ENCODE measurements at regions not wholly inside any gene's neighbourhood (a gene's known extent, or its start where the extent isn't known, plus 50 kb on each side); places are given as distances from the start of the nearest gene placed in this dataset.

GRCh38 chr15:29456964-29457363 is 187.3 kb upstream of the NSMCE3 start:
- Histone ChIP-seq H3K27me3 (no peaks in the 10 kb centered on the region), H3K4me3 (no peak overlapping the region), H3K4me1 (ENCODE audit: insufficient read depth) (no peaks in the 10 kb centered on the region), H3K36me3 (no peaks in the 10 kb centered on the region), H3K27ac (no peak overlapping the region), H3K9me3 (no peaks in the 10 kb centered on the region)
- DNase-seq: no peak
- 75 to 83% (median 81%) methylated on average over 8 of the region's 8 CpGs for WGBS, 3 donors
- TF ChIP-seq POLR2A (IDR thresholded peaks at IDR 0.05): no peak
- no peak for TF ChIP-seq CTCF (IDR thresholded peaks at IDR 0.05)
- TF ChIP-seq EP300 (IDR thresholded peaks at IDR 0.05): no peak
- intact Hi-C loops (cut with DNase I): no loop called here

- WGBS, 3 donors: 79 to 91% (median 82%) methylated on average over 4 of the region's 4 CpGs
- no peak overlapping the region for H3K4me3 ChIP-seq
- H3K27ac ChIP-seq: no peak overlapping the region
- TF ChIP-seq CTCF (IDR thresholded peaks at IDR 0.05): no peak
- TF ChIP-seq POLR2A (IDR thresholded peaks at IDR 0.05): no peak
- no peaks in the 10 kb centered on the region for H3K36me3 ChIP-seq
- H3K9me3 ChIP-seq: no peaks in the 10 kb centered on the region
- H3K4me1 ChIP-seq (ENCODE audit: insufficient read depth): no peaks in the 10 kb centered on the region
- H3K27me3 ChIP-seq: no peaks in the 10 kb centered on the region
- DNase-seq: no peak
- intact Hi-C loops (cut with DNase I): no loop called here
Measured at GRCh38 chr15:29456255-29456654, 186.6 kb upstream of the NSMCE3 start.

- H3K27ac ChIP-seq: no peak overlapping the region
- no peaks in the 10 kb centered on the region for H3K4me1 ChIP-seq (ENCODE audit: insufficient read depth)
- H3K36me3 ChIP-seq: no peaks in the 10 kb centered on the region
- DNase-seq: no peak
- TF ChIP-seq POLR2A (IDR thresholded peaks at IDR 0.05) (no peak), EP300 (IDR thresholded peaks at IDR 0.05) (no peak), CTCF (IDR thresholded peaks at IDR 0.05) (no peak)
- no peak overlapping the region for H3K4me3 ChIP-seq
- intact Hi-C loops (cut with DNase I): no loop called here
- 94 to 96% (median 95%) methylated on average over 4 of the region's 4 CpGs for WGBS, 3 donors
- no peaks in the 10 kb centered on the region for H3K9me3 ChIP-seq
- H3K27me3 ChIP-seq: no peaks in the 10 kb centered on the region
Measured at GRCh38 chr15:29455530-29455929, 185.9 kb upstream of the NSMCE3 start.

GRCh38 chr15:29455055-29455454 is 185.4 kb upstream of the NSMCE3 start:
- no peak for DNase-seq
- intact Hi-C loops (cut with DNase I): no loop called here
- Histone ChIP-seq H3K27me3 (no peaks in the 10 kb centered on the region), H3K27ac (no peak overlapping the region), H3K4me3 (no peak overlapping the region), H3K4me1 (ENCODE audit: insufficient read depth) (no peaks in the 10 kb centered on the region), H3K36me3 (no peaks in the 10 kb centered on the region), H3K9me3 (no peaks in the 10 kb centered on the region)
- TF ChIP-seq POLR2A (IDR thresholded peaks at IDR 0.05): no peak
- 85 to 91% (median 88%) methylated on average over 3 of the region's 3 CpGs for WGBS, 3 donors

GRCh38 chr15:29454506-29454905 is 184.9 kb upstream of the NSMCE3 start:
- intact Hi-C loops (cut with DNase I): no loop called here
- H3K4me3 ChIP-seq: no peak overlapping the region
- no peaks in the 10 kb centered on the region for H3K4me1 ChIP-seq (ENCODE audit: insufficient read depth)
- TF ChIP-seq CTCF (IDR thresholded peaks at IDR 0.05) (no peak), POLR2A (IDR thresholded peaks at IDR 0.05) (no peak), EP300 (IDR thresholded peaks at IDR 0.05) (no peak)
- no peaks in the 10 kb centered on the region for H3K27me3 ChIP-seq
- no peaks in the 10 kb centered on the region for H3K36me3 ChIP-seq
- DNase-seq: no peak
- WGBS, 3 donors: 67 to 86% (median 78%) methylated on average over 5 of the region's 5 CpGs
- no peak overlapping the region for H3K27ac ChIP-seq
- no peaks in the 10 kb centered on the region for H3K9me3 ChIP-seq

Measured in ovary (tissue), 7 donors.